Cardiac muscle cell (in vitro differentiated cells and primary cell): ENCODE measurements at regions not wholly inside any gene's neighbourhood (a gene's known extent, or its start where the extent isn't known, plus 50 kb on each side); places are given as distances from the start of the nearest gene placed in this dataset.

Experiments
- DNase-seq, 2 donors: peaks; one replicate each; pipeline versions ENCODE4 v3.0.0 to v3.0.0-alpha.2; 2010 to 2017; ENCODE audit warnings: low read depth in 1 of 2, low spot score in 1 of 2
- H3K27ac ChIP-seq: fragments of 200-600 bp; sonication (generic); 2 replicates; pipeline ENCODE4 v1.5.1; 2016
- H3K27me3 ChIP-seq: fragments of 200-600 bp; sonication (generic); 2 replicates; pipeline ENCODE4 v1.6.0; 2016; ENCODE audit warnings: control low read depth
- H3K36me3 ChIP-seq: fragments of 200-600 bp; sonication (generic); 2 replicates; pipeline ENCODE4 v1.5.1; 2016; ENCODE audit warnings: control low read depth
- H3K4me1 ChIP-seq: fragments of 200-600 bp; sonication (generic); 2 replicates; pipeline ENCODE4 v1.8.1; 2017; ENCODE audit warnings: low read depth, mild to moderate bottlenecking, mixed run types
- H3K4me3 ChIP-seq: fragments of 200-600 bp; sonication (generic); 2 replicates; pipeline ENCODE4 v1.5.1; 2016; ENCODE audit warnings: mild to moderate bottlenecking
- H3K9me3 ChIP-seq: fragments of 200-600 bp; sonication (generic); 2 replicates; pipeline ENCODE4 v1.5.1; 2017; ENCODE audit warnings: low read depth, mild to moderate bottlenecking, control low read depth
- CTCF ChIP-seq: IDR thresholded peaks from 2 replicates; pipeline ENCODE4 v1.5.1; 2012; ENCODE audit warnings: low read depth, mild to moderate bottlenecking, low read length

DNA sequence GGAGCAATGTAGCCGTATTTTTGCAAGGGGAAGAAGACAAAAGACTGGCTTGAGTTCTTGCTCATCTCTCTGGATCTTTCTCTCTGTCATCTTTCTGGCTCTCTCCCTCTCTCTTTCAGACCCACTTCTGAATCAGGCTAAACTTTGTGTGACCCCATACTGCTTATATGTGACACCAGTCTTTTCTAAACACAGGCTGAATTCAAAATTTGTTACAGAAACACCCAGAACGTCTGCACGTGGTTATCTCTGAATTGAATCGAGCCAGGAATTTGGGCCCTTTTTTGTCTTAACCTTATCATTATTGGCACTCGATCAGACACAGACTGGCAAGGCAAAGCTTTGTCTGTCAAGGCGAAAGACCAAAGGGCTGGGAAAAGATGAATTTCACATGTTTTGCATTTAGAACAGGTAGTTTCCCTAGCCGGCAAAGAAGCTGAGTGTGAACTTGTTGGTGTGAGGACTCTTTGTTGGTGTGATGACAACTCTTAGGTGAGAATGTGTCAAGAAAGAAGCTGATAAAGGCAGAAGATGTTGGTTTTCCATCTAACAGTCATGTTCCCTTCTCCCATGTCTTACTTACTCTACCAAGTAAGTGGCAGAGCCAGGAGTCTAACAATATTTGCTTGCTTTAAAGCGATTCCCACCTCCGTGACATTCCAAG lies 150.2 kb upstream of the RFLNA start:
- Histone ChIP-seq H3K9me3 (no peaks in the 10 kb centered on the region), H3K4me3 (no peak overlapping the region), H3K27ac (no peak overlapping the region), H3K36me3 (no peaks in the 10 kb centered on the region), H3K27me3 (no peaks in the 10 kb centered on the region), H3K4me1 (no peaks in the 10 kb centered on the region)
- TF ChIP-seq CTCF: no peak
- DNase-seq: no peak

DNA sequence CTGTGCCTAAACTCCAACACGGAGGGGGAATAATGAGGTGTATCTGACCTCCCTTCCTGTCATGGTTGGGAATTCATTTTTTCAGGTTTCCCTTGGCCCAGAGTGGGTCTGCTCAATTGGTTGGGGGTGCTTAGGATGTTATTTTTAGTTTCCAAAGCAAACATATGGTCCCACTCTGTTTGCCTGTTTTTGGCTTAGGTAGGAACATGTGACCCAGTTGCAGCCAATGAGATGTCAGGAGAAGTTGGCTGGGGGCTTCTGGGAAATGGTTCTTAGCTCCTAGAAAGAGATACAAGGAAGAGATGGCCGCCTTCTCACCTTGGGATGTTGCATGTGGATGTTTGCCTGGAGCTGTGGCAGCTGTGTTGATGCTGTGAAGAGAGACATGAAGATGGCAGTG lies 147.9 kb upstream of the RFLNA start:
- no peak overlapping the region for H3K27ac ChIP-seq
- H3K27me3 ChIP-seq: no peaks in the 10 kb centered on the region
- no peak overlapping the region for H3K4me3 ChIP-seq

DNA sequence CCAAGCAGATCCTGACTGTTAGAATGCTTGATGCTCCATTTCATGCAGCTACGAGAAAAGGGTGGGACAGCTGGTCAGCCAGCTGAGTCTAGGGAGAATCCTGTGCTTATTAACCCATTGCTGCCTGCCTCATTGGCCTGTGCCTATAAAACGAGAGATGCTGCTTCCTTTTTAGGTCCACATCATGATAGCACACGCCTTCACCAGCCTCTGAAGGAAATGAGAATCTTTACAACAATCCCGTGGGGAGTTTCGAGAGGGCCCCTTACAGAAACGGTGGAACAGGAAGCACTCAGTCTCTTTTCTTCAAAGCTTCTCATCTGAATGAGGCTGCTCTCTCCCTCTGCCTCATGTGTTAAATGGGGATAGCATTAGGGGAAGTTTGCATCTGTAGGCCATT lies 147.3 kb upstream of the RFLNA start:
- no peaks in the 10 kb centered on the region for H3K9me3 ChIP-seq
- TF ChIP-seq CTCF: no peak
- no peak overlapping the region for H3K4me3 ChIP-seq
- no peaks in the 10 kb centered on the region for H3K36me3 ChIP-seq
- H3K27me3 ChIP-seq: no peaks in the 10 kb centered on the region
- no peak for DNase-seq
- H3K4me1 ChIP-seq: no peaks in the 10 kb centered on the region
- no peak overlapping the region for H3K27ac ChIP-seq

More for the DNA sequence above, 147.9 kb upstream of the RFLNA start:
- H3K9me3 ChIP-seq: no peaks in the 10 kb centered on the region
- DNase-seq: no peak
- H3K4me1 ChIP-seq: no peaks in the 10 kb centered on the region
- no peak for TF ChIP-seq CTCF
- H3K36me3 ChIP-seq: no peaks in the 10 kb centered on the region

DNA sequence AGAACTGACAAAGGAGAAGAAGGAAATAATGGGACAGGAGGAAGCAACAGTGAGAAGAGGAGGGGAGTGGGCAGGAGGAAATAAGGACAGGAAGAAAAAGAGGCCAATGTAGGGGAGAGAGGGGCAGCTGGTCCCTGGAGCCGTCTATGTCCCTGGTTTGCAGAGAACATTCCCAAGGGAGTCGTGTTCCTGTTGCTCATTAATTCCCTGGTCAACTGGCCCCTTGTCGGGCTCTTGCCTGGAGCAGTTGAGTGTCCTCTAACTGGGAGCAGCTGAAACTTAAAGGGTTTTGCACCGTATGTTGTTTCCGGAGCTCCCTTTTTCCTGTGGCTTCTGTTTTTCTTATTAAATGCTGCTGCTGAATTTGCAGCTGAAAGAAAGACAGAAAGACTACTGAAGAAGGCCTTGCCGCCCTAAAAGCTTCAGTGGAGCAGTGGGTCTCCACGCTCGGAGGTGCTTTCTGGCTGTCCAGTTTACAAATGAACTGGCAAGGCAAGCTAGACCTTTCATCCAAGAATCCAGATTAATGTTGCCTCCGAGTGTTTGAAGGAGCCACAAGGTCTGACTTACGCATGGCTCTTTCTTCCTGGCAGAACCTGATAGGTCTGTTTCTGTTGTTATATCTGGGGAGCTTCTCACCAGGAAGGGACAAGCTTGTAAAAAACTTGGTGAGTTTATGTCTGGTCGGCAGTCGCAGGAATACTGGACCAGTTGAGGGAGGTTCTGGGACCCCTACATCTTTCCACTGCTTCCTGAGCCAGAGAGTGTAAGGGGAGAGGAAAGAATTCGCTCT lies 146.2 kb upstream of the RFLNA start:
- Histone ChIP-seq H3K9me3 (no peaks in the 10 kb centered on the region), H3K27ac (no peak overlapping the region), H3K27me3 (no peaks in the 10 kb centered on the region), H3K4me3 (no peak overlapping the region), H3K36me3 (no peaks in the 10 kb centered on the region), H3K4me1 (no peaks in the 10 kb centered on the region)
- TF ChIP-seq CTCF: no peak
- no peak for DNase-seq

GRCh38 chr12:124149287-124149686 lies 145.6 kb upstream of the RFLNA start:
- DNase-seq: no peak
- TF ChIP-seq CTCF: no peak
- no peak overlapping the region for H3K4me3 ChIP-seq
- H3K36me3 ChIP-seq: no peaks in the 10 kb centered on the region
- H3K9me3 ChIP-seq: no peaks in the 10 kb centered on the region
- no peaks in the 10 kb centered on the region for H3K27me3 ChIP-seq
- H3K27ac ChIP-seq: no peak overlapping the region
- no peaks in the 10 kb centered on the region for H3K4me1 ChIP-seq
